Fibroblast of mammary gland (primary cell): ENCODE measurements at regions not wholly inside any gene's neighbourhood (a gene's known extent, or its start where the extent isn't known, plus 50 kb on each side); places are given as distances from the start of the nearest gene placed in this dataset.

ENCODE experiments used
- DNase-seq: peaks from one replicate; pipeline ENCODE4 v3.0.0-alpha.2; 2010; ENCODE audit warnings: low read depth
- H3K4me3 ChIP-seq: 2 replicates; pipeline ENCODE4 v1.5.1; 2011; ENCODE audit warnings: low read depth, mild to moderate bottlenecking, low read length, moderate library complexity; ENCODE audit not compliant: control insufficient read depth
- TF ChIP-seq, protein P1 (sequence below): conservative IDR thresholded peaks from 2 replicates; pipeline ENCODE4 v1.5.1; 2011; ENCODE audit warnings: low read depth, low read length, inconsistent platforms; ENCODE audit not compliant: control insufficient read depth, insufficient read depth

- DNase-seq: peak; percentile 60
- TF ChIP-seq, protein P1, sequence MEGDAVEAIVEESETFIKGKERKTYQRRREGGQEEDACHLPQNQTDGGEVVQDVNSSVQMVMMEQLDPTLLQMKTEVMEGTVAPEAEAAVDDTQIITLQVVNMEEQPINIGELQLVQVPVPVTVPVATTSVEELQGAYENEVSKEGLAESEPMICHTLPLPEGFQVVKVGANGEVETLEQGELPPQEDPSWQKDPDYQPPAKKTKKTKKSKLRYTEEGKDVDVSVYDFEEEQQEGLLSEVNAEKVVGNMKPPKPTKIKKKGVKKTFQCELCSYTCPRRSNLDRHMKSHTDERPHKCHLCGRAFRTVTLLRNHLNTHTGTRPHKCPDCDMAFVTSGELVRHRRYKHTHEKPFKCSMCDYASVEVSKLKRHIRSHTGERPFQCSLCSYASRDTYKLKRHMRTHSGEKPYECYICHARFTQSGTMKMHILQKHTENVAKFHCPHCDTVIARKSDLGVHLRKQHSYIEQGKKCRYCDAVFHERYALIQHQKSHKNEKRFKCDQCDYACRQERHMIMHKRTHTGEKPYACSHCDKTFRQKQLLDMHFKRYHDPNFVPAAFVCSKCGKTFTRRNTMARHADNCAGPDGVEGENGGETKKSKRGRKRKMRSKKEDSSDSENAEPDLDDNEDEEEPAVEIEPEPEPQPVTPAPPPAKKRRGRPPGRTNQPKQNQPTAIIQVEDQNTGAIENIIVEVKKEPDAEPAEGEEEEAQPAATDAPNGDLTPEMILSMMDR: no peak
- no peak overlapping the region for H3K4me3 ChIP-seq
Observed at GRCh38 chr11:70650075-70650909, 252.0 kb downstream of the CTTN start.

- TF ChIP-seq, protein P1: no peak
- H3K4me3 ChIP-seq: no peak overlapping the region
Observed at GRCh38 chr11:70651031-70651430, 252.7 kb downstream of the CTTN start.

DNA sequence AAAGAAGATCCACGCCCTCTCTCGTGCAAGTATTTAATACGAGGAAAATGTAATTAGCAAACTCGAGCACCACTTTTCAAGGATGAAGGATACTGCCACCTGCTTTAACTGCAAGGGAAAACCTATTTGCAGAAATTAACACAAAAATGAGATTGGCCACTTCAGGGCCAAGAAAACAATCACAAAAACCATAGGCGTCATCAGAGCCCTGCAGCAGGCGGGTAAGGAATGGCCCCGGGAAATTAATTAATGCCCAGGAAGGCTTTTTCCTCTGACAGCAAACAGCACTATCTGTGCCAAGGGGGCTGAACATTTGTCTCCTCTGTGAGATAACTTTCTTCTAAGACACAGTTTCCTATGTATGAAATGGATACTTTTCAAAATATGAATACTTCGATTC lies 255.7 kb downstream of the CTTN start:
- TF ChIP-seq, protein P1: no peak
- H3K4me3 ChIP-seq: no peak overlapping the region
- no peak for DNase-seq

More at GRCh38 chr11:70651031-70651430, 252.7 kb downstream of the CTTN start:
- no peak for DNase-seq

GRCh38 chr11:70655816-70656215 lies 257.5 kb downstream of the CTTN start:
- no peak for DNase-seq
- TF ChIP-seq, protein P1: no peak
- H3K4me3 ChIP-seq: no peak overlapping the region

DNA sequence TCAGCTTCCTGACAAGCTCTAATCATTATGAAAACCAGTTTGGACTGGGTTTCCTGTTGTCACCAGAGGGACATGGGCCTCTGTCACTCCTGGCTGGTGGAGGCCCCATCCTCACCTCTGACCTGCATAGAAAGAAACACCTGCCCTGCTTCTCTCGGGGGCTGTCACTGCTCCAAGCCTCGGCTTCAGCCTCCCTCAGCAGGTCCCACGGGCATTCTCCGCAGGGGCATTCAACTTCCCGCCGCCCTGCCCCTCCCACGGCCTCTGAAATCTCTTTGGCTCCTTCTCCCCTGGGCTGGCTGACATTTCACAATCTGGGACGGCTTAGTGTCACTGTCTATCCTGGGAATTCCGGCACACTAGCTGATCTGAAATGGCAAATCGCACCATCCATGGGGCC lies 257.9 kb downstream of the CTTN start:
- H3K4me3 ChIP-seq: no peak overlapping the region
- TF ChIP-seq, protein P1: no peak
- no peak for DNase-seq

DNA sequence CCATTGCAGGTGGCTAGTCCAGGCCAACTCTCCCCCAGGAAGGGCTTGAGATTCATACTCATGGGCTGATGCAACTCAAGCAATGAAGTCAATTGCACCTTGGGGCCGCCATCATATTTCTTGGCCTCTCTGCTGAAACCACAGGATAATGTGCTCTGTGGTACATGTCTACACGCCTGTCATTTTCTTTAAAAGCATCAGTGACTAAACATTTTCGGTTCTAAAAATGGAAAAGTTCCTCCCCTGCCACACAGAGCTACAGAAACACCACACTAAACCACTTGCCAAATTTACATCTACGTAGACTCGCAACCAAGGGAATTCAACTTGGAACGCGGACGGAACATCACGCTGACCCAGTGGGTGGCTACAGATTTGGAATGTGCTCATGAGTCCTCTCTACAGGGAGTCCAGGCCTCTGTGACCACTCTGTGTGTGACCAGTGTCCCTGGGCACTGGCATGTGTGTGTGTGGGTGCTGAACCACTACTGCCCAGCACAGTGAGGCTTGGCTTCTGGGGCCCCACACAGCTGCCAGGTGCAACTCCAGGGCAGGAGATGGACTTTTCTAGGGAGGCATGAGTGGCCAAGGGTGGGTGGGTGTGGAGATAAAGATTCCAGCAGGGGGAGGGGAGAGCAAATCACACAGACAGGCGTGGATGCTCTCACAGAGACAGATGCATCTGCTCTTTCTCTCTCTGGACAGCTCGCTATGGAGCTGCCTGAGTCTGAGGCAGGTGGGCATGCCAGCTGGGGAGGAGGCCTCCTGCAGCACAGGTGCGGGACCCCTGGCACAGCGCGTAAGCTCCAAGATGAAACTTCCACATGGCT lies 261.9 kb downstream of the CTTN start:
- TF ChIP-seq, protein P1: no peak
- no peak overlapping the region for H3K4me3 ChIP-seq
- no peak for DNase-seq
